MM.1S (cell line): ENCODE measurements at regions not wholly inside any gene's neighbourhood (a gene's known extent, or its start where the extent isn't known, plus 50 kb on each side); places are given as distances from the start of the nearest gene placed in this dataset.
"Not testable (repeated sequence)": the region's sequence is repeated elsewhere in the genome, so short reads cannot be mapped to it uniquely, and the experiment has no call there.

Source experiments
- DNase-seq: peaks from one replicate; pipeline ENCODE4 v3.0.0-alpha.2; 2015
- H2AFZ ChIP-seq: fragments of 300-600 bp; sonication (generic); 2 replicates; pipeline ENCODE4 v1.6.0; 2016; ENCODE audit warnings: antibody characterized with exemption, low read length
- H3F3A ChIP-seq: fragments of 300-600 bp; sonication (generic); 2 replicates; pipeline ENCODE4 v1.6.1; 2016; ENCODE audit warnings: mild to moderate bottlenecking, antibody characterized with exemption, low read length, moderate library complexity, mixed read lengths; ENCODE audit not compliant: insufficient read depth
- H3K27ac ChIP-seq: fragments of 300-600 bp; sonication (generic); 2 replicates; pipeline ENCODE4 v1.5.1; 2016; ENCODE audit warnings: mild to moderate bottlenecking, low read length
- H3K27me3 ChIP-seq: fragments of 300-600 bp; sonication (generic); replicated peaks from 2 replicates; pipeline ENCODE4 v1.6.0; 2016; ENCODE audit warnings: low read length; ENCODE audit not compliant: insufficient read depth
- H3K36me3 ChIP-seq: fragments of 300-600 bp; sonication (generic); replicated peaks from 2 replicates; pipeline ENCODE4 v1.6.1; 2016; ENCODE audit warnings: mild to moderate bottlenecking, low read length, mixed read lengths; ENCODE audit not compliant: insufficient read depth
- H3K4me1 ChIP-seq: fragments of 300-600 bp; sonication (generic); 2 replicates; pipeline ENCODE4 v1.6.1; 2016; ENCODE audit warnings: low read length, mixed read lengths
- H3K4me2 ChIP-seq: fragments of 300-600 bp; sonication (generic); 2 replicates; pipeline ENCODE4 v1.6.0; 2016; ENCODE audit warnings: low read depth, low read length
- H3K4me3 ChIP-seq: fragments of 300-600 bp; sonication (generic); 2 replicates; pipeline ENCODE4 v1.5.1; 2016; ENCODE audit warnings: low read length, mixed read lengths
- H3K79me2 ChIP-seq: fragments of 300-600 bp; sonication (generic); 2 replicates; pipeline ENCODE4 v1.6.1; 2016; ENCODE audit warnings: mixed run types, low read length, mixed read lengths
- H3K9ac ChIP-seq: fragments of 300-600 bp; sonication (generic); 2 replicates; pipeline ENCODE4 v1.6.1; 2016; ENCODE audit warnings: low read length, mixed read lengths
- H3K9me2 ChIP-seq: fragments of 300-600 bp; sonication (generic); replicated peaks from 2 replicates; pipeline ENCODE4 v1.6.1; 2016; ENCODE audit warnings: mild to moderate bottlenecking, low read length, mixed read lengths; ENCODE audit not compliant: insufficient read depth
- H3K9me3 ChIP-seq: fragments of 300-600 bp; sonication (generic); replicated peaks from 2 replicates; pipeline ENCODE4 v1.6.1; 2016; ENCODE audit warnings: mild to moderate bottlenecking, low read length, mixed read lengths; ENCODE audit not compliant: insufficient read depth
- H4K20me1 ChIP-seq: fragments of 300-600 bp; sonication (generic); 2 replicates; pipeline ENCODE4 v1.6.1; 2016; ENCODE audit warnings: mild to moderate bottlenecking, low read length, moderate library complexity, mixed read lengths; ENCODE audit not compliant: insufficient read depth
- EZH2 ChIP-seq: fragments of 300-600 bp; sonication (generic); optimal IDR thresholded peaks from 2 replicates; pipeline ENCODE3; 2017; ENCODE audit warnings: low read depth, mild to moderate bottlenecking, antibody characterized with exemption, low read length, mixed read lengths
- EZH2phosphoT487 ChIP-seq: fragments of 300-600 bp; sonication (generic); IDR thresholded peaks from 2 replicates; pipeline ENCODE4 v1.6.1; 2018; ENCODE audit warnings: antibody characterized with exemption, low read length
- TF ChIP-seq, protein P1 (sequence below): fragments of 300-600 bp; sonication (generic); IDR thresholded peaks from 2 replicates; pipeline ENCODE4 v1.5.1; 2016; ENCODE audit warnings: antibody characterized with exemption, low read length, mixed read lengths

DNA sequence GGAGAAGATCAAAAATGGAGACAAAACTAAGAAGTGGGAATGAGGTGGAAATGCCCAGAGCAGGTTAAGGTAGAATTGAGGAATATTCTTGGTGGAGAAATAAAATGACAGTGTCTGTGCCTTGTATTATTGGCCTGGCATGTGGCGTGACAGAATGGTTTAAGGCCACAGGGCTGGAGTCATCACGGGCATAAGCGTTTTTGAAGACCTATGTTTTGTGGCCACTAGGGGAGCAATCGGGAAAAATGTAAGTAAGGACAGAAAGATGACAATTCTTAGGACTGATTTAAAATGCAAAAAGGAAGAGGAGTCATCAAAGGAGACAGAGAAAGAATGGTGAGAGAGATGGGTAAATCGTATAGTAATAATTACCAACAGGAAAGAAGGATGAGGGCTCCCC lies 72.2 kb upstream of the EPB41L4A start:
- no peak for TF ChIP-seq EZH2phosphoT487
- TF ChIP-seq EZH2 = no peak
- TF ChIP-seq, protein P1, sequence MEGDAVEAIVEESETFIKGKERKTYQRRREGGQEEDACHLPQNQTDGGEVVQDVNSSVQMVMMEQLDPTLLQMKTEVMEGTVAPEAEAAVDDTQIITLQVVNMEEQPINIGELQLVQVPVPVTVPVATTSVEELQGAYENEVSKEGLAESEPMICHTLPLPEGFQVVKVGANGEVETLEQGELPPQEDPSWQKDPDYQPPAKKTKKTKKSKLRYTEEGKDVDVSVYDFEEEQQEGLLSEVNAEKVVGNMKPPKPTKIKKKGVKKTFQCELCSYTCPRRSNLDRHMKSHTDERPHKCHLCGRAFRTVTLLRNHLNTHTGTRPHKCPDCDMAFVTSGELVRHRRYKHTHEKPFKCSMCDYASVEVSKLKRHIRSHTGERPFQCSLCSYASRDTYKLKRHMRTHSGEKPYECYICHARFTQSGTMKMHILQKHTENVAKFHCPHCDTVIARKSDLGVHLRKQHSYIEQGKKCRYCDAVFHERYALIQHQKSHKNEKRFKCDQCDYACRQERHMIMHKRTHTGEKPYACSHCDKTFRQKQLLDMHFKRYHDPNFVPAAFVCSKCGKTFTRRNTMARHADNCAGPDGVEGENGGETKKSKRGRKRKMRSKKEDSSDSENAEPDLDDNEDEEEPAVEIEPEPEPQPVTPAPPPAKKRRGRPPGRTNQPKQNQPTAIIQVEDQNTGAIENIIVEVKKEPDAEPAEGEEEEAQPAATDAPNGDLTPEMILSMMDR = peak; percentile 50
- Histone ChIP-seq H2AFZ (no peak overlapping the region), H3K4me3 (no peak overlapping the region), H3K27me3 (no peaks in the 10 kb centered on the region), H3K4me1 (no peaks in the 10 kb centered on the region), H4K20me1 (no peaks in the 10 kb centered on the region), H3K9ac (no peak overlapping the region), H3K4me2 (no peak overlapping the region), H3F3A (no peaks in the 10 kb centered on the region), H3K27ac (no peak overlapping the region), H3K79me2 (no peaks in the 10 kb centered on the region), H3K9me3 (no peaks in the 10 kb centered on the region), H3K9me2 (no peaks in the 10 kb centered on the region), H3K36me3 (no peaks in the 10 kb centered on the region)
- no peak for DNase-seq

DNA sequence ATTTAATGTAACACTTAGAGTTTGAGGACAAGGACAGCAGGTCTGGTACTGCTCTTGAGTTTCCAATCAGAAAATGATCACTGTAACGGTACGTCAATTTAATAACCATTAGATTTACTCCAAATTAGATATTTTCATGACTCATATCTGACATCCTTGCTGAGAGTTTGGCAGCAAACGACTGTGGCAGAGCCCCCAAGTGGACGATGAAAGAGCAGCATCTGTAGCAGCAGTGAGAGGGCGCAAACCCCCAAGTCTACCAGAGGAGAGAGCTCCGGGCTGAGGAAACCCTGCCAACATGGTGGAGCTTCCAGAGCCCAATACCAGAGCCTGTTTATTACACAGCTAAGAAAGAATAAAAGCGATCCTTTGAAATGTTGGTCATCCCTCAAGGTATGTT lies 73.2 kb upstream of the EPB41L4A start:
- Histone ChIP-seq H4K20me1 (no peaks in the 10 kb centered on the region), H3F3A (no peaks in the 10 kb centered on the region), H3K27ac (no peak overlapping the region), H3K27me3 (no peaks in the 10 kb centered on the region), H3K36me3 (no peaks in the 10 kb centered on the region), H3K4me2 (no peak overlapping the region), H2AFZ (no peak overlapping the region), H3K4me1 (no peaks in the 10 kb centered on the region), H3K9me3 (no peaks in the 10 kb centered on the region), H3K9me2 (no peaks in the 10 kb centered on the region), H3K9ac (no peak overlapping the region), H3K79me2 (no peaks in the 10 kb centered on the region), H3K4me3 (no peak overlapping the region)
- no peak for TF ChIP-seq EZH2phosphoT487
- no peak for TF ChIP-seq EZH2
- TF ChIP-seq, protein P1 = peak; percentile 80
- DNase-seq = peak; percentile 75

DNA sequence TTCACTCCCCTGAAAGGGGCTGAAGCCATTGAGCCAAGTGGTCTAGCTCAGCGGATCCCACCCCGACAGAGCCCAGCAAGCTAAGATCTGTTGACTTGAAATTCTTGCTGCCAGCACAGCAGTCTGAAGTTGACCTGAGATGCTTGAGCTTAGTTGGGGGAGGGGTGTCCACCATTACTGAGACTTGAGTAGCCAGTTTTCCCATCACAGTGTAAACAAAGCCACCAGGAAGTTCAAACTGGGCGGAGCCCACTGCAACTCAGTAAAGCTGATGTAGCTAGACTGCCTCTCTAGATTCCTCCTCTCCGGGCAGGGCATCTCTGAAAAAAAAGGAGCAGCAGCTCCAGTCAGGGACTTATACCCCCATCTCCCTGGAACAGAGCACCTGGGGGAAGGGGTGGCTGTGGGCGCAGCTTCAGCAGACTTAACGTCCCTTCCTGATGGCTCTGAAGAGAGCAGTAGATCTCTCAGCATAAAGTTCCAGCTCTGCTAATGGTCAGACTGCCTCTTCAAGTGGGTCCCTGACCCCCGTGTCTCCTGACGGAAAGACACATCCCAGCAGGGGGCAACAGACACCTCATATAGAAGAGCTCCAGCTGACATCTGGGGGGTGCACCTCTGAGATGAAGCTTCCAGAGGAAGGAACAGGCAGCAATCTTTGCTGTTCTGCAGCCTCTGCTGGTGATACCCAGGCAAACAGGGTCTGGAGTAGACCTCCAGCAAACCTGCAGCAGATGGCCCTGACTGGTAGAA lies 84.8 kb upstream of the EPB41L4A start:
- not testable (repeated sequence) for H2AFZ ChIP-seq, DNase-seq, H3K4me2 ChIP-seq, H3K79me2 ChIP-seq, H3K9ac ChIP-seq, H3K27ac ChIP-seq, H3K4me1 ChIP-seq, H3F3A ChIP-seq, H3K4me3 ChIP-seq, H3K9me2 ChIP-seq, H3K9me3 ChIP-seq, H4K20me1 ChIP-seq, H3K36me3 ChIP-seq, H3K27me3 ChIP-seq

DNA sequence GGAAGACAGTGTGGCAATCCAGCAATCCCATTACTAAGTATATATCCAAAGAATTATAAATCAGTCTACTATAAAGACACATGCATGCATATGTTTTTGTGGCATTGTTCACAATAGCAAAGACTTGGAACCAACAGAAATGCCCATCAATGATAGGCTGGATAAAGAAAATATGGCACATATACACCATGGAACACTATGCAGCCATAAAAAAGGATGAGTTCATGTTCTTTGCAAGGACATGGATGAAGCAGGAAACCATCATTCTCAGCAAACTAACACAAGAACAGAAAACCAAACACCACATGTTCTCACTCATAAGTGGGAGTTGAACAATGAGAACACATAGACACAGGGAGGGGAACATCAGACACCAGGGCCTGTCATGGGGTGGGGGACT lies 90.0 kb upstream of the EPB41L4A start:
- not testable (repeated sequence) for H3F3A ChIP-seq, H3K9ac ChIP-seq, H3K79me2 ChIP-seq

More for the DNA sequence above, 90.0 kb upstream of the EPB41L4A start:
- not testable (repeated sequence) for H3K27ac ChIP-seq, H3K27me3 ChIP-seq, H3K4me3 ChIP-seq, H3K4me2 ChIP-seq, DNase-seq, H4K20me1 ChIP-seq, H3K9me2 ChIP-seq, H3K9me3 ChIP-seq, H3K36me3 ChIP-seq, H2AFZ ChIP-seq, H3K4me1 ChIP-seq
